GM12878 (cell line): ENCODE measurements at regions not wholly inside any gene's neighbourhood (a gene's known extent, or its start where the extent isn't known, plus 50 kb on each side); places are given as distances from the start of the nearest gene placed in this dataset.

ENCODE experiments used
- ATAC-seq: fragments of 200-7000 bp; cut with Tn5 transposase; 3 replicates; pipeline ENCODE4 v1.9.1; 2020; ENCODE audit warnings: mild to moderate bottlenecking, moderate library complexity
- BruUV-seq: library from RNA; stranded (reverse); fragments of 400-500 nt; replicated peaks from 2 replicates; lab custom pipeline; 2021; lab: Mats Ljungman, UMichigan
- CTCF ChIA-PET: fragments of 300-600 bp; sonication (Branson Sonifier 250); formaldehyde crosslinking; extraction: SDS; loops from one replicate; lab custom pipeline; 2021; ENCODE audit warnings: inconsistent platforms; lab: Yijun Ruan, JAX
- POLR2A ChIA-PET: fragments of 350-600 bp; formaldehyde crosslinking; extraction: SDS; loops from one replicate; lab custom pipeline; 2021; ENCODE audit warnings: inconsistent platforms; lab: Charles Lee
- RAD21 ChIA-PET: fragments of 300-600 bp; sonication (Branson Sonifier 250); formaldehyde crosslinking; loops from one replicate; lab custom pipeline; 2023; ENCODE audit warnings: antibody characterized with exemption; ENCODE audit not compliant: unreplicated experiment; lab: Charles Lee
- SMC1A ChIA-PET: fragments of 300-600 bp; sonication (Branson Sonifier 250); formaldehyde crosslinking; loops from one replicate; lab custom pipeline; 2023; ENCODE audit not compliant: unreplicated experiment, uncharacterized antibody; lab: Charles Lee
- DNase-seq: peaks from one replicate; pipeline ENCODE4 v3.0.0-alpha.2; 2011; ENCODE audit warnings: low read depth, low spot score
- FAIRE-seq: peaks from 3 replicates; lab custom pipeline; 2011; peaks lifted over from hg19 to GRCh38; lab: Jason Lieb, UNC
- H2AFZ ChIP-seq: 2 replicates; pipeline ENCODE4 v1.6.0; 2011; ENCODE audit warnings: low read depth, low read length, control low read depth; ENCODE audit not compliant: control insufficient read depth
- H3K27ac ChIP-seq: 2 replicates; pipeline ENCODE4 v1.5.1; 2011; ENCODE audit warnings: control low read depth; ENCODE audit not compliant: control insufficient read depth, insufficient read depth
- H3K27me3 ChIP-seq, 2 experiments: replicated peaks in 1 of 2; 2 replicates each; pipeline versions ENCODE4 v1.6.0 to v1.6.1; 2011; ENCODE audit warnings: low read length in 1 of 2; ENCODE audit not compliant: control insufficient read depth in 2 of 2, insufficient read depth in 2 of 2
- H3K36me3 ChIP-seq, 2 experiments: 2 replicates each; pipeline ENCODE4 v1.5.1; 2011; ENCODE audit warnings: low read length in 1 of 2; ENCODE audit not compliant: control insufficient read depth in 2 of 2, insufficient read depth in 2 of 2
- H3K4me1 ChIP-seq: 2 replicates; pipeline ENCODE4 v1.6.1; 2011; ENCODE audit warnings: mild to moderate bottlenecking, low read length, moderate library complexity, mixed read lengths; ENCODE audit not compliant: control insufficient read depth, insufficient read depth
- H3K4me2 ChIP-seq: 2 replicates; pipeline ENCODE4 v1.6.0; 2011; ENCODE audit warnings: control low read depth; ENCODE audit not compliant: control insufficient read depth, insufficient read depth
- H3K4me3 ChIP-seq: fragments of 200-600 bp; sonication (generic); 2 replicates; pipeline ENCODE4 v1.5.1; 2016
- H3K79me2 ChIP-seq: 2 replicates; pipeline ENCODE4 v1.6.0; 2011; ENCODE audit warnings: low read length; ENCODE audit not compliant: control insufficient read depth, insufficient read depth
- H3K9ac ChIP-seq: 2 replicates; pipeline ENCODE4 v1.8.0; 2011; ENCODE audit warnings: low read length, control low read depth, mixed read lengths; ENCODE audit not compliant: control insufficient read depth, insufficient read depth
- H3K9me3 ChIP-seq: replicated peaks from 3 replicates; pipeline ENCODE4 v1.5.1; 2011; ENCODE audit warnings: mild to moderate bottlenecking, low read length; ENCODE audit not compliant: control insufficient read depth, insufficient read depth
- H4K20me1 ChIP-seq: 2 replicates; pipeline ENCODE4 v1.6.0; 2011; ENCODE audit not compliant: control insufficient read depth, insufficient read depth
- BCLAF1 ChIP-seq: fragments of 450-650 bp; IDR thresholded peaks from 2 replicates; pipeline ENCODE4 v1.6.1; 2017; ENCODE audit warnings: antibody characterized with exemption, mild to moderate bottlenecking, moderate library complexity
- CBFB ChIP-seq: IDR thresholded peaks from 2 replicates; pipeline ENCODE4 v1.6.1; 2016; ENCODE audit warnings: antibody characterized with exemption, low read depth
- JUNB ChIP-seq: IDR thresholded peaks from 2 replicates; pipeline ENCODE4 v1.6.1; 2016; ENCODE audit warnings: antibody characterized with exemption, mild to moderate bottlenecking
- KAT2A ChIP-seq: conservative IDR thresholded peaks from 2 replicates; pipeline ENCODE4 v1.6.1; 2011; ENCODE audit warnings: low read depth, low read length; ENCODE audit not compliant: control insufficient read depth
- MXI1 ChIP-seq: fragments of 150-350 bp; IDR thresholded peaks from 2 replicates; pipeline ENCODE4 v1.6.1; 2011; ENCODE audit warnings: low read depth, mild to moderate bottlenecking, inconsistent platforms, low read length, improper control_type of control experiment
- NKRF ChIP-seq: fragments of 450-650 bp; conservative IDR thresholded peaks from 2 replicates; pipeline ENCODE4 v1.6.1; 2017; ENCODE audit warnings: mild to moderate bottlenecking, moderate library complexity
- NR2C2 ChIP-seq: IDR thresholded peaks from 2 replicates; pipeline ENCODE4 v1.6.1; 2011; ENCODE audit warnings: borderline replicate concordance, low read depth; ENCODE audit not compliant: control insufficient read depth, insufficient read length
- REST ChIP-seq: IDR thresholded peaks from 2 replicates; pipeline ENCODE4 v1.6.1; 2012; ENCODE audit warnings: mild to moderate bottlenecking, low read depth, low read length
- SKIL ChIP-seq: fragments of 450-650 bp; IDR thresholded peaks from 2 replicates; pipeline ENCODE4 v1.6.1; 2017; ENCODE audit warnings: mild to moderate bottlenecking, low read depth, inconsistent platforms; ENCODE audit not compliant: poor library complexity, severe bottlenecking
- ZBTB11 ChIP-seq: fragments of 450-650 bp; formaldehyde crosslinking; IDR thresholded peaks from 2 replicates; pipeline ENCODE4 v1.5.0; 2022; ENCODE audit warnings: mild to moderate bottlenecking, missing genetic modification characterization
- in situ Hi-C: fragments of 300-500 bp; cut with MboI; formaldehyde crosslinking; loops from 9 replicates; pipeline ENCODE4 v1.14.3; 2018; ENCODE audit warnings: mixed read lengths
- intact Hi-C: fragments of 100-400 bp; cut with micrococcal nuclease; formaldehyde crosslinking; loops from one replicate; pipeline ENCODE4 v1.14.2; 2022; ENCODE audit not compliant: unreplicated experiment

- ATAC-seq (no peak), DNase-seq (no peak), FAIRE-seq (no peak)
- Histone ChIP-seq H3K4me2 (no peak overlapping the region), H2AFZ (no peak overlapping the region), H3K9me3 (no peaks in the 10 kb centered on the region), H3K4me3 (no peak overlapping the region), H3K36me3 (no peaks in the 10 kb centered on the region), H3K27ac (no peak overlapping the region), H3K79me2 (no peaks in the 10 kb centered on the region), H4K20me1 (no peaks in the 10 kb centered on the region), H3K27me3 (no peaks in the 10 kb centered on the region; a peak in 1 of 4 replicates), H3K9ac (no peak overlapping the region), H3K4me1 (no peaks in the 10 kb centered on the region)
- POLR2A ChIA-PET, result no interaction called here
- intact Hi-C loops (no loop called here), in situ Hi-C loops (no loop called here)
- SMC1A ChIA-PET, result interaction anchor here (1.3 kb wide), 1 partner anchor 8 kb away, joined by 3 read pairs; no protein-coding TSS in a partner anchor
- CTCF ChIA-PET, result interaction anchor here (0.7 kb wide), 1 partner anchor 9 kb away, joined by 3 read pairs; no protein-coding TSS in a partner anchor
- no TSS peak for BruUV-seq
- RAD21 ChIA-PET, result no interaction called here
- TF ChIP-seq CBFB, result no peak
- no peak for TF ChIP-seq REST
- no peak for TF ChIP-seq KAT2A
- no peak for TF ChIP-seq NKRF
- TF ChIP-seq JUNB, result no peak
- TF ChIP-seq SKIL, result no peak
- no peak for TF ChIP-seq MXI1
- TF ChIP-seq NR2C2, result no peak
- TF ChIP-seq ZBTB11 (CRISPR knock-in tag), result no peak
- no peak for TF ChIP-seq BCLAF1
These were observed 105.1 kb downstream of the C12orf50 start for GRCh38 chr12:87924149-87924548.
